ENCODE measurements at regions not wholly inside any gene's neighbourhood (a gene's known extent, or its start where the extent isn't known, plus 50 kb on each side); places are given as distances from the start of the nearest gene placed in this dataset.

- DNase-seq = no peak
These were observed 82.9 kb upstream of the TMEFF2 start for GRCh38 chr2:192277494-192278109.

DNA sequence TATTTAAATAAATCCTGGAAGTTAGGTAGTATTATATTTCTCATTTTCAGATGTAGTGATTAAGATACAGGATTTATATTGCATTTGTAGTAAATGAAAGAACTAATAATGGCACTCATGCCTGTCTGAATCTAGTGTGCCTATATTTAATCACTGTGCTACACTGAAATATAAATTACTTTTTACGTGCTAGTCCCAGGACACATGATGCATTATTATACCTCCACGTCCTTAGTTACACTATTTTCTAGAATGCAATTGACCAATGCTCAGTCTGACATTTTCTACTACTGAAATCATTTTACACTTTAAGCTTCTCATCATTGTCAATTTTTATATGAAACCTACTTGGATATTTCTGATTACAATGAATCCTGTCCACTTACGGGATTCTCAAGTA lies 80.9 kb upstream of the TMEFF2 start:
- no peak for DNase-seq

DNA sequence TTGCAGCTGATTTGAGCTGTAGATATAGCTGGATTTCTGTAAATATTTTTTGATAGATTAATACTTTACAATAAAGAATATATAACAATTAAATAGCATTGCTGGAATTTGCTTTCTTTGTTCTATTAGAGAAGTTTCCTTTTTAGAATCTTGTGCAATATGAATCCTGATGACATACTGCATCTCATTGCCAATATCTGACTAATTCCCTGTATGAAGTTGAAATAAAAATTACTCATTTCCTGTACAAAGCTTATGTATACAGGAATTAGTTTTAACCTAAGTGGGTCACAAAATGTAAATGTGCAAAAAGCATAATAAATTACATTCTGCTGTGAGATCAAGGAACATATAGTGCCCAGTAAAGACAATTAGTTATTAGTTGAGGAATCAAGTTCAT lies 72.8 kb upstream of the TMEFF2 start:
- DNase-seq = no peak

- DNase-seq = no peak
These were observed 71.0 kb upstream of the TMEFF2 start for GRCh38 chr2:192265751-192266150.

DNA sequence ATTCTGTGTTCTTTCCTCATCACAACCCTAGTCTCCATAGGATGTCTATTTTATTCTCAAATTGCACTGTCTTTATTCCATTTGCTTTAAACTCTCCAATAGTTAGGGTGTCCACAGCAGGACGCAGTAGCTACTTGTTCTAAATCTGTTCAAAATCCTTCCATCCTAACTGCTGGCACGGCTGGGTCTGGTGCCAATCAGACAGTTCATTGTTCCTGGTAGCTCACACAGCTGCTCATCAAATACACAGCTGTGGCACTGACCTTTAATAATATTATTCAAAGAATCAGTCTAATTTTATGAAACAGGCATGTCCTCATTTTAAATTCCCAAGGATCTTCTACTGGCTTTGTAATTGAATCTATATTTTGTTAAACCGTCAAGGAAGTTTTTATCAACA lies 59.7 kb upstream of the TMEFF2 start:
- no peak for DNase-seq

GRCh38 chr2:192253692-192254091 lies 59.0 kb upstream of the TMEFF2 start:
- no peak for DNase-seq

DNA sequence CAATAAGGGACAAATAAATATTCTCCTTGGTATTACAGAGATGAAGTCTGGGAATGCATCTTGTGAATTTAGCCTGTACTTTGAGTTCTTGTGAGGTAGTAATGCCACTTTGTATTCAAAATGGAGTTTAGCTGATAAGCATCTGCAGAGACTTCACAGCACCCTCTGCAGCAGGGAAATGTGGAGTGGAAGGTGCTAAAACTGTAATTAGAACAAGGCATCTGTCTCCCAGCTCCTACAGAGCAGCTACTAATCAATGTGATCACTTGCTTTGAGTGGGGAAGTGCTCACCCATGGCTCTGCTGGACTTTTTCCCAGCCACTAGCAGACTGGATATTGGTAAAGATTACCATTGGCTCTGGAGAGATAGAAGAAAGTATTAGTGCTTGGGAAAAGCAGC lies 56.2 kb upstream of the TMEFF2 start:
- DNase-seq = no peak

DNA sequence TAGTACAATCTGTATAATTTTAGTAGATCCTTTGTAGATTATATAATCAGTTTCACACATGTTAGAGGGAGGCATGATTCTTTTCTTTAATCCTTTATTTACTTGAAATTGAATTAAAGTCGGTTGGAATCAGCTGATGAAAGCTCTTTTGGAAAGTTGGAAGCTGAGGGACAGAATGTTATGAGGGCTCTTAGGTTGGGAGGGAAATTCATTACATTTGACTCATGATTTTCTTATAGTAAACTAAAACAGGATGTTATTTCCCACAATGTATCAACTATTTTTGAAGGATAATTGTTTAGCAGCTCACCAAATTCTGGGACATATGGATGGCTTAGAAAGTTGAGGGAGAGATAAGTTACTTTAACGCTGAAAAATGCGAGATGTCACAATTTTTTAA lies 52.7 kb upstream of the TMEFF2 start:
- DNase-seq = no peak

GRCh38 chr2:192246297-192246696 lies 51.6 kb upstream of the TMEFF2 start:
- no peak for DNase-seq

- no peak for DNase-seq
These were observed 50.6 kb upstream of the TMEFF2 start for GRCh38 chr2:192245329-192245728.

Data from effector CD4-positive, alpha-beta T cell (primary cell).